GM12865 (cell line): ENCODE measurements at regions not wholly inside any gene's neighbourhood (a gene's known extent, or its start where the extent isn't known, plus 50 kb on each side); places are given as distances from the start of the nearest gene placed in this dataset.

Source experiments
- DNase-seq: peaks from one replicate; pipeline ENCODE4 v3.0.0; 2010; ENCODE audit warnings: low read depth
- H3K4me3 ChIP-seq: 2 replicates; pipeline ENCODE4 v1.5.1; 2011; ENCODE audit warnings: mild to moderate bottlenecking, low read depth, low read length, control low read depth
- TF ChIP-seq, protein P1 (sequence below): IDR thresholded peaks from 2 replicates; pipeline ENCODE4 v1.5.1; 2011; ENCODE audit warnings: low read length, control low read depth, low read depth, inconsistent platforms; ENCODE audit not compliant: insufficient read depth; ENCODE audit errors: missing control alignments

DNA sequence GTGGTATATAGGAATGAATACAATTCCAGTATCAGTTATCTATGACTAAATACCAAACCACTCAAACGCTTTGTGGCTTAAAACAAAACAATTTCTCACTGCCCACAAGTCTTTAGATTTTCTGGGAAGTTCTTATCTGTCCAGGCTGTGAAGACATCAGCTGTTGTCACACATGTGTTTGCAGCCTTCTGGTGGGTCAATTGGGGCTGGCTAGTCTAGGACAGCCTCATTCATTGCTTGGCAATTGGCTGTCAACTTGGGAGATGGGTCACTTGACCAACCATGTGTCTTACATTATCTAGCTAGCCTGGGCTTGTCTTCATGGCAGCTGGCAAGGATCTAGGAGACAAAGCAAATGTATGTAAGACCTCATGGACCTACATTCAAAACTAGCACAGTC, 53.8 kb upstream of the PAPPA start:
- TF ChIP-seq, protein P1, sequence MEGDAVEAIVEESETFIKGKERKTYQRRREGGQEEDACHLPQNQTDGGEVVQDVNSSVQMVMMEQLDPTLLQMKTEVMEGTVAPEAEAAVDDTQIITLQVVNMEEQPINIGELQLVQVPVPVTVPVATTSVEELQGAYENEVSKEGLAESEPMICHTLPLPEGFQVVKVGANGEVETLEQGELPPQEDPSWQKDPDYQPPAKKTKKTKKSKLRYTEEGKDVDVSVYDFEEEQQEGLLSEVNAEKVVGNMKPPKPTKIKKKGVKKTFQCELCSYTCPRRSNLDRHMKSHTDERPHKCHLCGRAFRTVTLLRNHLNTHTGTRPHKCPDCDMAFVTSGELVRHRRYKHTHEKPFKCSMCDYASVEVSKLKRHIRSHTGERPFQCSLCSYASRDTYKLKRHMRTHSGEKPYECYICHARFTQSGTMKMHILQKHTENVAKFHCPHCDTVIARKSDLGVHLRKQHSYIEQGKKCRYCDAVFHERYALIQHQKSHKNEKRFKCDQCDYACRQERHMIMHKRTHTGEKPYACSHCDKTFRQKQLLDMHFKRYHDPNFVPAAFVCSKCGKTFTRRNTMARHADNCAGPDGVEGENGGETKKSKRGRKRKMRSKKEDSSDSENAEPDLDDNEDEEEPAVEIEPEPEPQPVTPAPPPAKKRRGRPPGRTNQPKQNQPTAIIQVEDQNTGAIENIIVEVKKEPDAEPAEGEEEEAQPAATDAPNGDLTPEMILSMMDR, result no peak
- H3K4me3 ChIP-seq, result no peak overlapping the region
- DNase-seq, result no peak

DNA sequence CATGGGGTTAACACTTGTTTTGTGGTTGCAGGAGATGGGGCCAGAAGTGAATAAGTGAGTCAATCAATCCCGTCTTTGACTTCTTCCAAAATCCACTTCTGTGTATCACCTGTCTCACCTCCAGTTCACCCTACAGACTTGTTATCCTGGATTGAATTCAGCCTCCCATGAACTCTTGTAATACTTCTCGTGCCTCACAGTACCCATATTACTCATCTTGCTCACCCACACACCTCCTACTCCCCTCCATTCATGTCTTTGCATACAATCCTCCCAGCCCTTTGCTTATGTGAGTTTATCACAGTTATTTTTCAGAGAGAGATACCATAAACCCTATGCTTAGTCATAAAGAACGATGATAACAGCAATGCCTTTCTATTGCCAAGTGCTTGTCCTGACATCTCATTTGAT, 52.9 kb upstream of the PAPPA start:
- TF ChIP-seq, protein P1, result no peak
- H3K4me3 ChIP-seq, result no peak overlapping the region
- DNase-seq, result no peak

DNA sequence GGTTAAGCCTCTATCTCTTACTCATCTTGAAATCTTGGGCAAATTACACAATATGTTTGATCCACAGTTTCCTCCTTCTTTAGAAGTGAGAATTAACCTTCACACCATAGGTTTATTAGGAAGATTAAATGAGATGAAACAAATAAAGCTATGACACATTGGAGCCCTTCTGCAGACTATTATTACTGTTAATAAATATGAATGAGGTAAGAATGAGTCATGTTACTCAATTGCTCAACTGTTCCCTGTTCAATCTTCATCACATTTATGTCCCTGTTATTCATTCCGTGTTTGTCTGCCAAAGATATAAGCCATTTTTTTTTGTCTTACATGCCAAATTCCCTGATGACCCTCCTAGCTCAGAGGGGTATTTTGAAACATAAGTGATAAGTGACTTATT, 52.1 kb upstream of the PAPPA start:
- TF ChIP-seq, protein P1, result no peak
- DNase-seq, result no peak
- no peak overlapping the region for H3K4me3 ChIP-seq

DNA sequence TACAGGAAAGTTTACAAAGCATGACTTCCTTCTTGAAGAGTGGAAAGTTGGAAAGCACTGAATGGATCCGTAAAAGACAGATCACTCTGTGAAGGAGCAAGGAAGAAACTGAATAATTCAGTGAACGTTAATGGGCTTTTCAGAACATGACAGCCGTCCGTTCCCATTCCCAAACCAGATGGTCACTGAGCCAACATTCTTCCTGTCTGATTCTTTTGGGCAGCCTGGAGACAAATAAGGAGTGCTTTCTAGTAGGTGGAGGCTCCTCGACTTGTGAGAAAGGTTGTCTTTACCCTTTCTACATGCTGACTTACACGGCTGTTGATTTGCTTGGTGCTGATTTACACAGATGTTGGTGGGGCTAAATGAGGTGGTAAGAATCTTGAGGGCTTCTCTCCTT, 51.0 kb upstream of the PAPPA start:
- TF ChIP-seq, protein P1, result no peak

More for the DNA sequence above, 51.0 kb upstream of the PAPPA start:
- H3K4me3 ChIP-seq, result no peak overlapping the region
- DNase-seq, result no peak
